DMS79 (cell line): ENCODE measurements at regions not wholly inside any gene's neighbourhood (a gene's known extent, or its start where the extent isn't known, plus 50 kb on each side); places are given as distances from the start of the nearest gene placed in this dataset.

Experiments used
- DNase-seq: peaks from one replicate; lab custom pipeline; 2025; lab: John Stamatoyannopoulos, UW

DNA sequence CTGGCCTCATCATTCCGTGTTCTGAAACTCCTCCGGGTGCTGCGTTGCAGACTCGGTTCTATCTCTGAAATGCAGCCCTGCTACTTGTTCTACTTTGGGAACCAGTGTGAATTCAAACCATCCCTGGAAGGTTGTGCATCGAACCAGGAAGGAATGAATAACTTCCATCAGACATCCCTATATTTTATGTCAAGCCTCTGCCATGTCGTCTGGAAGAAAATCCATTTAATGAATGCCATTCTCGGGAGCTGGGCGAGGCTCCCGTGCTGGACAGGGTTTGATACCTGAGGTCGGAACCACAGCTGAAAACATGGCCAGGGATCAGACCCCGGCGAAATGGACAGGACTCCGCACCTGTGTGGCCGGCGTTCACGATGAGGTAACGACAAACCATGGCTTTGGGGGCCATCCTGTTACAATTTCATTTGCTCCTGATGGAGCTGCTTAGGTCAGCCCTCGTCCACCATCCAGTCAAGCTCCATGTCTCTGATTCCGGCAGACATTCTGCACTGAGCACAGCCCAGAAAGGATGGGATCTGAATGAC is 821.6 kb downstream of the GALR1 start:
- no peak for DNase-seq

- DNase-seq: no peak
Measured at GRCh38 chr18:78071776-78072175, 822.1 kb downstream of the GALR1 start.

- no peak for DNase-seq
Measured at GRCh38 chr18:78072375-78072774, 822.7 kb downstream of the GALR1 start.

GRCh38 chr18:78073275-78073674 is 823.6 kb downstream of the GALR1 start:
- DNase-seq: no peak

GRCh38 chr18:78074400-78075020 is 824.9 kb downstream of the GALR1 start:
- no peak for DNase-seq

- no peak for DNase-seq
Measured at GRCh38 chr18:78080081-78080480, 830.4 kb downstream of the GALR1 start.

GRCh38 chr18:78080761-78081160 is 831.1 kb downstream of the GALR1 start:
- no peak for DNase-seq

GRCh38 chr18:78082816-78083215 is 833.2 kb downstream of the GALR1 start:
- DNase-seq: no peak

GRCh38 chr18:78085241-78086185 is 835.9 kb downstream of the GALR1 start:
- no peak for DNase-seq

DNA sequence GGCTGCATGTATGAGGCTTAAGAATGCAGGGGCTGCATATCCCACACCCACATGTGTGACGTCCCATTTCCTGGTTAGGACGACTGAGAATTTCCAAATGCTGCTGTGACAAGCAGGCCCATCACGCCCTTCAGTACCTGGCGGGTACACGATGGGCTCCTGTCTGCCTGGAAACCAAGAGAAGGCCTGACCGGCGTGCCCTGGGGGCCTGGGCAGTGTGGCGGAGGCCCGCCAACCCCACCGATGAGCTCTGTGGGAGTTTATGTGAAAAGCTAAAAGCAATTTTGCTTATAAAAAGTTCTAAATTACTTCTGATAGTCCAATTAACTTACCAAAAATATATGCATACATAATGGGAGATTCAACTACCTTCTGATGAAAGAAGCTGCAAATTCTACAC is 837.3 kb downstream of the GALR1 start:
- no peak for DNase-seq

- DNase-seq: no peak
Measured at GRCh38 chr18:78087338-78087737, 837.7 kb downstream of the GALR1 start.

DNA sequence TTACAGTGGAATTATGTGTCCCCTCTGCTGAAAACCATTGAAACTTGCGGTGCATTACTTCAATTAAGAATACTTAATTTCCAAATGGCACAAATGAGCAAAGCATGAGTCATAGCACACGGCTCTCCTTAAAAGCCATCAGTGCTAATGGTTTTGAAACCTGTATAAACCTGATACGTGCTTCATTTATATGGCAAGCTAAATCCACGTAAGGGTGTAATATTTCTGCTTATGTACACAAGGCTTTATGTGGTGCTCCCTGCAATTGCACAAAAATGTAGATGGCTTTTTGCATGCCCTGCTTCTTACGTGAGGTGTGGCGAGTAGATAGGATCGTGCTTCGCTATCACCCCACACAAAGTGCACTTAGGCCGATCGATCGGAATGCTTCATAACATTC is 840.9 kb downstream of the GALR1 start:
- DNase-seq: peak; percentile 74

DNA sequence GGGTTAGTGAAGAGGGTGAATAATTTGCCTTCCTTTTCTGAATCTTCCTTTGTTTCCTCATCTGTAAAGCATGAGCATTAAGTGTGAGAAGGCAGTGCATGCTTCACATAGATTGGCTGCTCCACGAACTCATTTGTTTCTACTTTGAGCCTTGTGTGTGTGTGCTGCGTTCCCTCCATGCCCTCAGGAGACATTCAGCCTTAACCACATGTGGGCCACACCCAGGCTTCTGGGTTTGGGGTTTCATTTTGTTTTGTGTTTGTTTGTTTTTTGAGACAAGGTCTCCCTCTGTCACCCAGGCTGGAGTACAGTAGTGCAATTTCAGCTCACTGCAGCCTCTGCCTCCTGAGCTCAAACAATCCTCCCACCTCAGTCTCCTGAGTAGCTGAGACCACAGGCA is 843.3 kb downstream of the GALR1 start:
- DNase-seq: no peak

GRCh38 chr18:78099979-78100588 is 850.4 kb downstream of the GALR1 start:
- no peak for DNase-seq

- no peak for DNase-seq
Measured at GRCh38 chr18:78101091-78101490, 851.4 kb downstream of the GALR1 start.

GRCh38 chr18:78102135-78102534 is 852.5 kb downstream of the GALR1 start:
- no peak for DNase-seq

- no peak for DNase-seq
Measured at GRCh38 chr18:78105611-78106010, 856.0 kb downstream of the GALR1 start.

DNA sequence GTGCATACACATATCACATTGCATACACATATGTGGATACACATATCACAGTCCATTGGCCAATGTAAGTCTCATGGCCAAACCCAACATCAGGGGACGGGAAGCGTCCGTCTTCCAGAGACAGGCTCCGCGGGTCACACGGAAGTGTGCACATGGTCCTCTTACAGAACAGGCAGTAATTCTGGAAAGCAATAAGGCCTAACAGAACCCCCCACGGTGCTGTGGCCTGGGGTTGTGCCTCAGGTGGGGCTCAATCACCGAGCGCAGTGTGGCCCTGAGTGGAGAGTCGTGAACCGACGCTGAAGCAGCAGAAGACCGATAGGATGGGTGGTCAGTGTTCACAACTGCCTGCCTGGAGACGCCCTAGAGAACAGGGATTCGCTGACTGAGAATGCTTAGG is 857.3 kb downstream of the GALR1 start:
- no peak for DNase-seq

GRCh38 chr18:78107363-78107762 is 857.7 kb downstream of the GALR1 start:
- no peak for DNase-seq

DNA sequence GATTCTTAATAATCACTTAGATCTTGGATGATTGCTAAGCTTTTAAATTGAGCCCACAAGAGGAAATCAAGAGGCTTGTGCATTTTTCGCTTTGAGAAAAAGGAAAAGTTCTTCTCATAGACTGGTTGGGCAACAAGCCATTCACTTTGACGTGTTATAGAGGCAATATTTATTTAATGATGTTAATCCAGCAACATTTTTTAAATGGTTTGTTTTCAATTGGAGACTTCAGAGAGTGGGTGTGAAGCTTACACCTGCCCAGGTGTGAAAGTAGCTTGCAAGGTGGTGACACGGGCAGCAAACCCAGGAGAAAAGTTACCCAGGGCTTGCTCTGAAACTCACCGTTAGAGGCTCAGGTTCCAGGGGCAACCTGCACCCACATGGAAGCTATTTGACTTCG is 858.9 kb downstream of the GALR1 start:
- DNase-seq: no peak

GRCh38 chr18:78113136-78113939 is 863.7 kb downstream of the GALR1 start:
- DNase-seq: no peak

DNA sequence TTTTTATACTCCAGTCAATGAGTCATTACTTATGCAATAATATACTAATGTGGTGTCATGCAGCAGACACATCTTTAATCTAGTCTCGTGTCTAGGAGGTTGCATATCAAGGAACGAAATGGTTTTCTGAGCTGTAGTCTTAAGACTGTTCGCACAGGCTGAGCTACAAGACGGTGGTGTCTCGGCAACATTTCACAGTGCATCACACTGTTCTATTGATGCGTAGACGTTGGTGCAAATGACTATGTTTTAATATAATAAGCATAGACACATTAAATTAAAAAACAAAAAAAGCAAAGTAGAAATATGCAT is 864.2 kb downstream of the GALR1 start:
- no peak for DNase-seq
